ENCODE measurements at regions not wholly inside any gene's neighbourhood (a gene's known extent, or its start where the extent isn't known, plus 50 kb on each side); places are given as distances from the start of the nearest gene placed in this dataset.

DNA sequence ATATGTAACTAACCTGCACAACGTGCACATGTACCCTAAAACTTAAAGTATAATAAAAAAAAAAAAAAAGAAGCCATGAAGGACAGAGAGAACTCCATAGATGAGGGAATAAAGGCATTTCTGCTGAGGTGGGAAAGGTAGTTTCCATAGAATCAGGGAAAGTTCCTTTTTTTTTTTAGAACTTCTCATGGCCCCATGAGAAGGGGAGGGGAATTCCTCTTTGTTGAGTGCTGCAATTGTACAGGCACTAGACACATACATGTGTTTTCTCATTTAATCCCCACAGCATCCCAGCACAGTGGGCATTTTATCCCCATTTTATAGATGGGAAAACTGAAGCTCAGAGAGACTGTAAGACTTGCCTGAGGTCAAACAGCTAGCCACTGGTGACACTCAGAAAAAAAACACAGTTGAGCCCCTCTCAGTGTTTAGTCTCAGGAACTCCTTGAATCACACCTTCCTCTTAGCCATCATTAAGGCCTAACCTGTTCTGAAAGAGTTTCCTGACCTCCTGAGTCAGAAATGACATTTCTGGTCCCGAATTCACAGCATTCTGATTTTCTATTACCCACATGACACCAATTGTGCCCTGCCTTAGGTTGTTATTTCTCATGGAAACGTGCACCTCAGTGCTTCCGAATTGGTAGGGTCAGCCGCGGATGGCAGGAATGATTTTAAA is 189.3 kb upstream of the G2E3 start:
- no peak for TF ChIP-seq POLR2AphosphoS5 (IDR thresholded peaks at IDR 0.05; ENCODE audit: low read depth)
- TF ChIP-seq, protein P1, sequence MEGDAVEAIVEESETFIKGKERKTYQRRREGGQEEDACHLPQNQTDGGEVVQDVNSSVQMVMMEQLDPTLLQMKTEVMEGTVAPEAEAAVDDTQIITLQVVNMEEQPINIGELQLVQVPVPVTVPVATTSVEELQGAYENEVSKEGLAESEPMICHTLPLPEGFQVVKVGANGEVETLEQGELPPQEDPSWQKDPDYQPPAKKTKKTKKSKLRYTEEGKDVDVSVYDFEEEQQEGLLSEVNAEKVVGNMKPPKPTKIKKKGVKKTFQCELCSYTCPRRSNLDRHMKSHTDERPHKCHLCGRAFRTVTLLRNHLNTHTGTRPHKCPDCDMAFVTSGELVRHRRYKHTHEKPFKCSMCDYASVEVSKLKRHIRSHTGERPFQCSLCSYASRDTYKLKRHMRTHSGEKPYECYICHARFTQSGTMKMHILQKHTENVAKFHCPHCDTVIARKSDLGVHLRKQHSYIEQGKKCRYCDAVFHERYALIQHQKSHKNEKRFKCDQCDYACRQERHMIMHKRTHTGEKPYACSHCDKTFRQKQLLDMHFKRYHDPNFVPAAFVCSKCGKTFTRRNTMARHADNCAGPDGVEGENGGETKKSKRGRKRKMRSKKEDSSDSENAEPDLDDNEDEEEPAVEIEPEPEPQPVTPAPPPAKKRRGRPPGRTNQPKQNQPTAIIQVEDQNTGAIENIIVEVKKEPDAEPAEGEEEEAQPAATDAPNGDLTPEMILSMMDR (conservative IDR thresholded peaks at IDR 0.05; ENCODE audit: low read depth in 2 of 2), result no peak

Data from GM23338 (cell line).